ENCODE measurements at regions not wholly inside any gene's neighbourhood (a gene's known extent, or its start where the extent isn't known, plus 50 kb on each side); places are given as distances from the start of the nearest gene placed in this dataset.
"Not testable (repeated sequence)": the region's sequence is repeated elsewhere in the genome, so short reads cannot be mapped to it uniquely, and the experiment has no call there.

DNA sequence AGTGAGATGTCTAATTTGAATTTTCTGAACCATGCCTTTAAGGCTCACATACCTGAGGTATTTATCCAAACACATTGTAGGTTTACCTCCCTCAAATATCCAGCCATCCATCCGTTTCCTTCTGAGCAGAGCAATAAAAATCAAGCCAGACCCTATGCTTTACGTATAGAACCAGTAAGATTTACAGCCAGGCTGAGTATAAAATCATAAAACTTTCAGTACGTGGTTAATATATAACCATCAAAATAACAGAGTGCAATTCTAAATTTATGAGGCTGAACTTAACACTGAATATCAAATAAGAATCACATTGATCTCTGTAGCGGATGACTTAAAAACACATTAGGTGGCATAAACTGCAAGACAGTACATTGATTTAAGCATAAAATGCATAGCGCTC lies 877.9 kb upstream of the WWC1 start:
- DNase-seq (ENCODE audit: low spot score) = no peak

GRCh38 chr5:167414611-167415010 lies 876.8 kb upstream of the WWC1 start:
- no peak for DNase-seq (ENCODE audit: low spot score)

- no peak for DNase-seq (ENCODE audit: low spot score)
Measured at GRCh38 chr5:167415779-167416746, 875.4 kb upstream of the WWC1 start.

GRCh38 chr5:167417662-167418061 lies 873.8 kb upstream of the WWC1 start:
- DNase-seq (ENCODE audit: low spot score) = no peak

GRCh38 chr5:167425161-167425560 lies 866.3 kb upstream of the WWC1 start:
- no peak for DNase-seq (ENCODE audit: low spot score)

DNA sequence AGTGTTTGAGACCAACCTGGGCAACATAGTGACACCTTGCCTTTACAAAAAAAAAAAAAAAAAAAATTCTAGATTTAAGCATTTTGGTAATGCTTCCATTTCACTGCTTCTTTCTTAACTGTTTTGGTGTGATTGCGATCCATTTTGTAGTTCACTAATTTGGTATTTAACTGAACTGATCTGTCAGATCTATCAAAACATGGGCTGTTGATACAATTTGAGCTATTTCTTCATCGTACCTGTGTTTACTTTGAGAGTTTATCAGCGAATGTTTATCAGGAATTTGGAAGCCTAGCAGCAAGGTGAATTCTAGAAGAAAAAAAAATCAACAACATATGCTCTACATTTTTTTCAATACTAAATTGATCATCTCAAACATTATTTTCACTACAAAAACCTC lies 864.9 kb upstream of the WWC1 start:
- DNase-seq (ENCODE audit: low spot score) = no peak

GRCh38 chr5:167427641-167428040 lies 863.8 kb upstream of the WWC1 start:
- not testable (repeated sequence) for DNase-seq (ENCODE audit: low spot score)

GRCh38 chr5:167440846-167441245 lies 850.6 kb upstream of the WWC1 start:
- DNase-seq (ENCODE audit: low spot score) = no peak

GRCh38 chr5:167442922-167443321 lies 848.5 kb upstream of the WWC1 start:
- DNase-seq (ENCODE audit: low spot score) = no peak

DNA sequence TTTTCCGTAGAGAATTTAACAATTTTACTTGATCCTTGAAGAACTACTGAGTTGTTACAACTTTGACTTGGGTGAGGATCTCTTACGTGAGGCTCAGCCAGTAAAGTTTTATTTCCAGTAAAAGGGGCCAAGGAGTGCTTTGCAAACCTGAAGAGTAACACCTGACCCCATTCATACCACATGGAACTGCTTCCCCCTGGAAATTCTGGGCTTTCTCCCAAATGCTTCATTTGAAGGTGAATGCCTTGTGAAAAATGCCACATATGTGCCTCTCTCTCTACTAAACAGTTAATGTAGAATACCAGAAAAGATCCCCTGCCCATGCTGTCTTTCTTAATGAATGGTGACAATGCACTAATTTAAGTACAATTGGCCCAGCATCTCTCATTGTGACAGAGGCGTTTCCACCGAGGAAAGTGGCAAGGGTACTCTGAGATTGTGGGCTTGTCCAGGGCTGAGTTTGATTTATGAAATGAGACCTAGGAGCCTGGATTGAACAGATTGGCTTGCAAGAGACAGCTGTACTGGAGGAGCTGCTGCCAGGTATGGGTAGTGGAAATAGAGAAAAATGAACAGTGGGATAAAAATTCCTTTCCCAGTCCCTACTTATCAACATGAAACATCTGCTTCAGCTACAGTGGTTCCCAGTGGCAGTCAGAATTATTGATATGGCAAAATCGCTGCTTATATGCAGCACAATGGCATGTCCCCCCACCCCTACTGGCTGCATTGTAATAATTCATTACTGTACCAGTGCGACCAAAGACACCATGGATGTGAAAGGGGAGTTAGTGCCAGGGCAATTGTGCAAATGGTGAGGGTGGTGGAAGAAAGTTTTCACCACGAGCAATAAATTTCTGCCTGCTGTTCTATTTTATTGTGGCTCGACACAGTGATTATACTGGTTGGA lies 843.7 kb upstream of the WWC1 start:
- no peak for DNase-seq (ENCODE audit: low spot score)

- DNase-seq (ENCODE audit: low spot score) = no peak
Measured at GRCh38 chr5:167448376-167448775, 843.1 kb upstream of the WWC1 start.

DNA sequence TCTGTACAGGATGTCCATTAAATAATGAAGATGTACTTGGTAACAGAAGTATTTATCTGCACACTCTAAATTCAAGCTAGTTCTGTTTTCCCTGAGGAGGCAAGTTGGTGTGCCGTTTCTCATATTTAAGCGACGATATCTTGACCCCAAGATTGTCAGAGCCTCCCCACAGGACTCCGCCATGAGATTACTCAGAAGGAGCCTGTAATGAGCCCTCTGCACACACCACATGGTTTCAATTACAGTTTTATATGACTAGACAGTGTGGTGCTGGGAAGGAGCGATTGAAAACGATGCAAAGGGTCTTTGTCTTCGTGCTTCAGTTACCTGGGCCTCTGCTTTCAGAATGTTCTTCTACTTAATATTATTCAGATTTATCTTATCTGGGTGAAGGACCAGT lies 840.4 kb upstream of the WWC1 start:
- no peak for DNase-seq (ENCODE audit: low spot score)

DNA sequence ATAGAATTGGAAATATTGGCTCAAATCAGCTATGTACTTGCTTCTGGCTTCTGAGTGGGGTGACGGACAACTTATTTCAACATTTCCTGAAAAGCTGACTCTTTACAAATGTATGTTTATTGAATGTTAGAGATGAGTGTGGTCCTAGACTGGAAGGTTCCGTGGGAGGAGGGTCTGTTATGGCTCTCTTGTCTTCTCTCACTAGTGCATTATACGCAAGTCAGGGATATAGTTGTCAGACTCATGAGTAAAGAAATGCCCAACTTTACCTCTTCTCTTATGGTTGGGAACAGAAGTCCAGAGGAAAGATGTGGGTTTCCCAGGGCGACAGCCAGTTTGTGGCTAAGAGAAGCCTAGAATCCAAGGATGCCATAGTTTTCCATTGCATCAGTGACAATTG lies 839.3 kb upstream of the WWC1 start:
- no peak for DNase-seq (ENCODE audit: low spot score)

- no peak for DNase-seq (ENCODE audit: low spot score)
Measured at GRCh38 chr5:167453246-167454030, 838.0 kb upstream of the WWC1 start.

DNA sequence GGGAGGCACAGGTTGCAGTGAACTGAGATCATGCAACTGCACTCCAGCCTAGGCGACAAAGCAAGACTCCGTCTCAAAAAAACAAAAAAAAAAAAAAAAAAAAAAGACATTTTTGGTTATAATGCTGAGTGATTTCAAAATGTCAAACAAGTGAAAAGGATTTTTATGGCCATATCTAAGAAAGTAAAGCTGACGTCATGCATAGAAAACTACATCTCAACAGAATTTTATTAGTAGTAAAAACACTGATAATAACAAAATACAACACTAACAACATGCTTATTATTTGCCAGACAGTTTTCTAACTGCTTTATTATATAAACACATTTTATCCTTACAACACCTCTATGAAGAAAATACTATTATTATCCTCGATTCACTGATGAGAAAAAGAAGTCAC lies 833.0 kb upstream of the WWC1 start:
- no peak for DNase-seq (ENCODE audit: low spot score)

DNA sequence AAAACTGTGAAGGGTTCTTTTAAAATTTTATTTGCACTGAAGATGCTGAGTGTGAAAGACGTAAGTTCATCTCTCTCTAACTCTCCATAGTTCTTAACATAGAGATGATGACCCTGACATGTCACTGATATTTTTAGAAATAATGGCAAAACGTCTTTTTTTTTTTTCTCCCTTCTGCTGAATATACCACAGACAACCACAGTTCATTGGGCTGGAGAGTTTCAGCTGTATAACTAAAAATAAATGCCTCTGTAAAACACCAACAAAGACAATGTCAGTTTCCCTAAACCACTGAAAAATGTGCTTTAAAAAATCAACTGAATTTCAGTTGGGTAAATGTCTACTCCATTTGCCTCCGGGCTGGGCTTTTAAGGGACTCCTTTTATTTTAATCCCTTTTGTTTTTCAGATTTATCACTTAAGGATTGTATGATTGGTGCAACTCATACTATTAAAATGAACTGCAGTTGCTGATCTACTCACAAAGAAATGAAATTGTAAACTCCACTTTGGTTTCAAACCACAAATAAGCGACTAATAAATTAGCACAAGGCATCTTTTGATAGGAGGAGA lies 830.9 kb upstream of the WWC1 start:
- no peak for DNase-seq (ENCODE audit: low spot score)

DNA sequence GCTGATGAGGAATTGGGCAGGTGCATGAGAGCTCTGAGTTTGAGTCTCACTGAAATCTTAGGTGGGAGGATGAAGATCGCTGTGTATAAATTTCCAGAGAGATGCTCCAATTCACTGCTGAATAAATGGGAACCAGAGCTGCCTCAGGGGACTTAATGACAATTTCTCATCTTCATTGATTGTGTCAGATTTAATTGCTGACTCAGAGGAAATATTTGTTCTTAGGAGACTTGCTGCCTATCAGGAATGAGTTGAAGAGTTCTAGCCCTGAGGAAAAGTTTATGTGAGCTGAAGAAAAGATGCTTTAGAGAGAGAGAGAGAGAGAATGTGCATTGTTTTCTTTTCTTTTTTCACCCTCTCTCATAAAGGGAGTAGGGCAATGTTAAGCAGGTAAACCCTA lies 827.5 kb upstream of the WWC1 start:
- DNase-seq (ENCODE audit: low spot score) = no peak

DNA sequence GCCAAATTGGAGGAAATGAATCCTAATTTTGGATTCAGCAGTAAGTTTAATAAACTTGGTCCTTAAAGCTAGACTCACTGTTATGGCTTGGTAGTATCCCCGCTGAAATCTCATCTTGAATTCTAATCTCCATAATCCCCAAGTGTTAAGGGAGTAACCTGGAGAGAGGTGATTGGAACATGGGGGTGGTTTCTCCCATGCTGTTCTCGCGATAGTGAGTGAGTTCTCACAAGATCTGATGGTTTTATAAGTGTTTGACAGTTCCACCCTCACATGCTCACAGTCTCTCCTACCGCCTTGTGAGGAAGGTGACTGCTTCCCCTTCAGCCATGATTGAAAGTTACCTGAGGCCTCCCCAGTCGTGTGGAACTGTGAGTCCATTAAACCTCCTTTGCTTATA lies 824.5 kb upstream of the WWC1 start:
- DNase-seq (ENCODE audit: low spot score) = no peak

DNA sequence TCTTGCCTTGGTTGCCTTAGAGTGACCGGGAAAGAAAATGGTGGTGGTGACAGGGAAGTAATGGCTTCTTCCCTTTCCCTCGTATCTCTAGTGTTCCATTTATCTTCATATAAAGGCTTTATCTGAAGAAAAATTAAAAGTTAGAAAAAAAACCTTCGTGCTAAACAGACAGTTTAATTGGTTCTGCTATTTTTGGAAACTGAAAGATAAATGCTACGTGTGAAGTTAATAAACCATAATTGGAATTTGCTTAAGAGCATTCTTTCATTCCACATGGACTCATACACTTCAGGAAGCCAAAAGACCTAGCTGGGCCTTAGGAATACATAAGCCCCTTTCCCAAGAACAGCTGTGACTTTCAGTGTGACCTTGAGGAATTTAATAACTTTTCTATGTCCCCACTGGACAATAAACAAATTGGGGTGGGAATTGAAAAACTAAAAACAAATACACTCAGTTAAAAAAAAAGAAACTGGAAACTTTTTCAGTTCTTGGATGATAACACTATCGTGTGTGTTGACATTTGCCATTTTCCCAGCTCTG lies 818.8 kb upstream of the WWC1 start:
- DNase-seq (ENCODE audit: low spot score) = no peak

- no peak for DNase-seq (ENCODE audit: low spot score)
Measured at GRCh38 chr5:167478188-167478587, 813.3 kb upstream of the WWC1 start.

- DNase-seq (ENCODE audit: low spot score) = no peak
Measured at GRCh38 chr5:167479779-167480178, 811.7 kb upstream of the WWC1 start.
